ENCODE measurements at regions not wholly inside any gene's neighbourhood (a gene's known extent, or its start where the extent isn't known, plus 50 kb on each side); places are given as distances from the start of the nearest gene placed in this dataset.

DNA sequence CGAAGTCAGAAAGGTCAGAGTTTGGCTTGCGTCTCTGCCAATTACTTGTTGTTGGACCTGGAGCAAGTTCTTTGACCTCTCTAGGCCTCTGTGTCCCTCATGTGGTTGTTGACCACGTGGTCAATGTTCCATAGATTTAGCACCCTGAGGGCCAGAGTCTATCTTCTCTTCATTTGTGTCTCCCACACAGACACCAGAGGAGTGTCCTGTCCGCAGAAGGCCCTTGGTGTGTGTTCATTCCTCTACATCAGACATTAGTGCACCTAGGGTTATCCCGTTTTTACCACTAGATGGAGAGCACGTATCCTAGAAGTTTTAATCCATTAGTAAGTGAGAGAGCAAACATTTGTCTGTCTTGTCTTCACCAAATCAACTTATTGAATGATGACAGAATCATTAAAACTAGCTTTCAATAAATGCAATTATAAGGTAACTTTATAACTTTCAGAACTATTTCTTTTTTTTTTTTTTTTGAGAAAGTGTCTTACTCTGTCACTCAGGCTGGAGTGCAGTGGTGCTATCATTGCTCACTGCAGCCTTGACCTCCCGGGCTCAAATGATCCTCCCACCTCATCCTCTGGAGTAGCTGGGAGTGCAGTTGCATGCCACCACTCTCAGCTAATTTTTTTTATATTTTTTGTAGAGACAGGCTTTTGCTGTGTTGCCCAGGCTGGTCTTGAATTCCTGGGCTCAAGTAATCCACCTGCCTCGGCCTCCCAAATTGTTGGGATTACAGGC lies 122.5 kb upstream of the ANKRD1 start:
- TF ChIP-seq, protein P1, sequence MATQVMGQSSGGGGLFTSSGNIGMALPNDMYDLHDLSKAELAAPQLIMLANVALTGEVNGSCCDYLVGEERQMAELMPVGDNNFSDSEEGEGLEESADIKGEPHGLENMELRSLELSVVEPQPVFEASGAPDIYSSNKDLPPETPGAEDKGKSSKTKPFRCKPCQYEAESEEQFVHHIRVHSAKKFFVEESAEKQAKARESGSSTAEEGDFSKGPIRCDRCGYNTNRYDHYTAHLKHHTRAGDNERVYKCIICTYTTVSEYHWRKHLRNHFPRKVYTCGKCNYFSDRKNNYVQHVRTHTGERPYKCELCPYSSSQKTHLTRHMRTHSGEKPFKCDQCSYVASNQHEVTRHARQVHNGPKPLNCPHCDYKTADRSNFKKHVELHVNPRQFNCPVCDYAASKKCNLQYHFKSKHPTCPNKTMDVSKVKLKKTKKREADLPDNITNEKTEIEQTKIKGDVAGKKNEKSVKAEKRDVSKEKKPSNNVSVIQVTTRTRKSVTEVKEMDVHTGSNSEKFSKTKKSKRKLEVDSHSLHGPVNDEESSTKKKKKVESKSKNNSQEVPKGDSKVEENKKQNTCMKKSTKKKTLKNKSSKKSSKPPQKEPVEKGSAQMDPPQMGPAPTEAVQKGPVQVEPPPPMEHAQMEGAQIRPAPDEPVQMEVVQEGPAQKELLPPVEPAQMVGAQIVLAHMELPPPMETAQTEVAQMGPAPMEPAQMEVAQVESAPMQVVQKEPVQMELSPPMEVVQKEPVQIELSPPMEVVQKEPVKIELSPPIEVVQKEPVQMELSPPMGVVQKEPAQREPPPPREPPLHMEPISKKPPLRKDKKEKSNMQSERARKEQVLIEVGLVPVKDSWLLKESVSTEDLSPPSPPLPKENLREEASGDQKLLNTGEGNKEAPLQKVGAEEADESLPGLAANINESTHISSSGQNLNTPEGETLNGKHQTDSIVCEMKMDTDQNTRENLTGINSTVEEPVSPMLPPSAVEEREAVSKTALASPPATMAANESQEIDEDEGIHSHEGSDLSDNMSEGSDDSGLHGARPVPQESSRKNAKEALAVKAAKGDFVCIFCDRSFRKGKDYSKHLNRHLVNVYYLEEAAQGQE (IDR thresholded peaks at IDR 0.05; ENCODE audit: low read depth): no peak
- TF ChIP-seq TAF1 (IDR thresholded peaks at IDR 0.05; ENCODE audit: low read depth) (no peak), RAD21 (IDR thresholded peaks at IDR 0.05; ENCODE audit: low read depth) (peak; percentile 85), CEBPB (IDR thresholded peaks at IDR 0.05) (no peak)
- TF ChIP-seq, protein P2, sequence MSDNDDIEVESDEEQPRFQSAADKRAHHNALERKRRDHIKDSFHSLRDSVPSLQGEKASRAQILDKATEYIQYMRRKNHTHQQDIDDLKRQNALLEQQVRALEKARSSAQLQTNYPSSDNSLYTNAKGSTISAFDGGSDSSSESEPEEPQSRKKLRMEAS (IDR thresholded peaks at IDR 0.05): no peak
